OCI-LY7 (cell line): ENCODE measurements at regions not wholly inside any gene's neighbourhood (a gene's known extent, or its start where the extent isn't known, plus 50 kb on each side); places are given as distances from the start of the nearest gene placed in this dataset.

Source experiments
- EZH2phosphoT487 ChIP-seq: fragments of 200-600 bp; sonication (generic); IDR thresholded peaks from 2 replicates; pipeline ENCODE4 v1.6.1; 2018; ENCODE audit warnings: low read depth, borderline replicate concordance, mild to moderate bottlenecking, mixed run types, antibody characterized with exemption, low read length, moderate library complexity, mixed read lengths
- TF ChIP-seq, protein P1 (sequence below): fragments of 200-600 bp; sonication (generic); conservative IDR thresholded peaks from 2 replicates; pipeline ENCODE4 v1.5.1; 2014; ENCODE audit warnings: mild to moderate bottlenecking, antibody characterized with exemption, low read length, moderate library complexity, mixed read lengths

- TF ChIP-seq, protein P1, sequence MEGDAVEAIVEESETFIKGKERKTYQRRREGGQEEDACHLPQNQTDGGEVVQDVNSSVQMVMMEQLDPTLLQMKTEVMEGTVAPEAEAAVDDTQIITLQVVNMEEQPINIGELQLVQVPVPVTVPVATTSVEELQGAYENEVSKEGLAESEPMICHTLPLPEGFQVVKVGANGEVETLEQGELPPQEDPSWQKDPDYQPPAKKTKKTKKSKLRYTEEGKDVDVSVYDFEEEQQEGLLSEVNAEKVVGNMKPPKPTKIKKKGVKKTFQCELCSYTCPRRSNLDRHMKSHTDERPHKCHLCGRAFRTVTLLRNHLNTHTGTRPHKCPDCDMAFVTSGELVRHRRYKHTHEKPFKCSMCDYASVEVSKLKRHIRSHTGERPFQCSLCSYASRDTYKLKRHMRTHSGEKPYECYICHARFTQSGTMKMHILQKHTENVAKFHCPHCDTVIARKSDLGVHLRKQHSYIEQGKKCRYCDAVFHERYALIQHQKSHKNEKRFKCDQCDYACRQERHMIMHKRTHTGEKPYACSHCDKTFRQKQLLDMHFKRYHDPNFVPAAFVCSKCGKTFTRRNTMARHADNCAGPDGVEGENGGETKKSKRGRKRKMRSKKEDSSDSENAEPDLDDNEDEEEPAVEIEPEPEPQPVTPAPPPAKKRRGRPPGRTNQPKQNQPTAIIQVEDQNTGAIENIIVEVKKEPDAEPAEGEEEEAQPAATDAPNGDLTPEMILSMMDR, result no peak
- no peak for TF ChIP-seq EZH2phosphoT487
Observed at GRCh38 chr19:56912401-56913112, 72.0 kb upstream of the PEG3 start.
